Smooth muscle cell (in vitro differentiated cells): ENCODE measurements at regions not wholly inside any gene's neighbourhood (a gene's known extent, or its start where the extent isn't known, plus 50 kb on each side); places are given as distances from the start of the nearest gene placed in this dataset.

Experiments
- DNase-seq: peaks from one replicate; lab custom pipeline; 2025; ENCODE audit not compliant: unreplicated experiment; lab: John Stamatoyannopoulos, UW
- H2AFZ ChIP-seq: fragments of 200-600 bp; sonication (generic); 2 replicates; pipeline ENCODE4 v1.6.0; 2016; ENCODE audit warnings: antibody characterized with exemption, low read depth, mild to moderate bottlenecking
- H3F3A ChIP-seq: fragments of 200-600 bp; sonication (generic); 2 replicates; pipeline ENCODE4 v1.6.0; 2017; ENCODE audit warnings: antibody characterized with exemption, low read depth
- H3K27ac ChIP-seq: fragments of 200-600 bp; sonication (generic); 2 replicates; pipeline ENCODE4 v1.5.1; 2016; ENCODE audit warnings: low read depth, mild to moderate bottlenecking
- H3K27me3 ChIP-seq: fragments of 200-600 bp; sonication (generic); 2 replicates; pipeline ENCODE4 v1.6.1; 2016; ENCODE audit warnings: low read depth, mild to moderate bottlenecking
- H3K36me3 ChIP-seq: fragments of 200-600 bp; sonication (generic); 2 replicates; pipeline ENCODE4 v1.5.1; 2016; ENCODE audit warnings: low read depth
- H3K4me1 ChIP-seq: fragments of 200-600 bp; sonication (generic); 2 replicates; pipeline ENCODE4 v1.5.1; 2016; ENCODE audit warnings: low read depth
- H3K4me2 ChIP-seq: fragments of 200-600 bp; sonication (generic); 2 replicates; pipeline ENCODE4 v1.6.0; 2016; ENCODE audit warnings: mild to moderate bottlenecking
- H3K4me3 ChIP-seq: fragments of 200-600 bp; sonication (generic); 2 replicates; pipeline ENCODE4 v1.5.1; 2016; ENCODE audit warnings: mild to moderate bottlenecking
- H3K79me2 ChIP-seq: fragments of 200-600 bp; sonication (generic); 2 replicates; pipeline ENCODE4 v1.6.0; 2016; ENCODE audit warnings: low read depth, mild to moderate bottlenecking
- H3K9ac ChIP-seq: fragments of 200-600 bp; sonication (generic); 2 replicates; pipeline ENCODE4 v1.6.0; 2016; ENCODE audit warnings: low read depth
- H3K9me3 ChIP-seq: fragments of 200-600 bp; sonication (generic); replicated peaks from 2 replicates; pipeline ENCODE4 v1.5.1; 2016; ENCODE audit warnings: low read depth
- H4K20me1 ChIP-seq: fragments of 200-600 bp; sonication (generic); 2 replicates; pipeline ENCODE4 v1.6.0; 2016; ENCODE audit warnings: low read depth
- CTCF ChIP-seq: fragments of 200-600 bp; sonication (generic); IDR thresholded peaks from 2 replicates; pipeline ENCODE4 v1.5.1; 2017; ENCODE audit warnings: borderline replicate concordance, mild to moderate bottlenecking, antibody characterized with exemption; ENCODE audit not compliant: insufficient read depth, poor library complexity, severe bottlenecking
- WGBS: methylation state at CpG from one replicate; pipeline ENCODE4 v1.1.7; 2016; ENCODE audit warnings: low lambda C conversion rate; 5-methylcytosine and 5-hydroxymethylcytosine counted together

- H3K36me3 ChIP-seq = no peaks in the 10 kb centered on the region
- H3K27me3 ChIP-seq = no peaks in the 10 kb centered on the region
- peak overlapping the region; percentile 79 for H3K4me2 ChIP-seq
- no peak overlapping the region for H2AFZ ChIP-seq
- no peak overlapping the region for H3K4me3 ChIP-seq
- no peak for DNase-seq
- WGBS = 52% methylated on average over 6 of the region's 6 CpGs
- H3F3A ChIP-seq = peaks cover 19% of the 10 kb centered on the region
- H3K79me2 ChIP-seq = no peaks in the 10 kb centered on the region
- peaks cover 38% of the 10 kb centered on the region for H3K4me1 ChIP-seq
- peak overlapping the region; percentile 96 for H3K27ac ChIP-seq
- no peak overlapping the region for H3K9ac ChIP-seq
- TF ChIP-seq CTCF = no peak
- H3K9me3 ChIP-seq = no peaks in the 10 kb centered on the region
- H4K20me1 ChIP-seq = no peaks in the 10 kb centered on the region
Measured at GRCh38 chr6:154930451-154930851, 64.7 kb upstream of the TIAM2 start.

- Histone ChIP-seq H4K20me1 (no peaks in the 10 kb centered on the region), H3K4me1 (peaks cover 38% of the 10 kb centered on the region), H3K36me3 (no peaks in the 10 kb centered on the region), H3K9me3 (no peaks in the 10 kb centered on the region), H3K27me3 (no peaks in the 10 kb centered on the region), H3K4me2 (peak overlapping the region; percentile 79), H3K9ac (peak overlapping the region; percentile 63), H3K4me3 (peak overlapping the region; percentile 0), H3F3A (peaks cover 19% of the 10 kb centered on the region), H3K79me2 (no peaks in the 10 kb centered on the region), H2AFZ (no peak overlapping the region), H3K27ac (peak overlapping the region; percentile 96)
- 23% methylated on average over 4 of the region's 4 CpGs for WGBS
- TF ChIP-seq CTCF = no peak
- no peak for DNase-seq
Measured at GRCh38 chr6:154931711-154932424, 63.2 kb upstream of the TIAM2 start.

- WGBS = 9% methylated on average over 6 of the region's 6 CpGs
- Histone ChIP-seq H3K79me2 (no peaks in the 10 kb centered on the region), H3K9me3 (no peaks in the 10 kb centered on the region), H3K36me3 (no peaks in the 10 kb centered on the region), H2AFZ (no peak overlapping the region), H3K27me3 (no peaks in the 10 kb centered on the region), H3K4me3 (peak overlapping the region; percentile 18), H3K4me1 (peaks cover 38% of the 10 kb centered on the region), H4K20me1 (no peaks in the 10 kb centered on the region), H3K9ac (peak overlapping the region; percentile 63), H3K27ac (peak overlapping the region; percentile 96), H3K4me2 (peak overlapping the region; percentile 79), H3F3A (peaks cover 19% of the 10 kb centered on the region)
- no peak for DNase-seq
- TF ChIP-seq CTCF = no peak
Measured at GRCh38 chr6:154932515-154933027, 62.5 kb upstream of the TIAM2 start.

GRCh38 chr6:154933181-154933827, 61.8 kb upstream of the TIAM2 start:
- Histone ChIP-seq H3K27ac (peak overlapping the region; percentile 96), H3K9ac (peak overlapping the region; percentile 51), H3K36me3 (no peaks in the 10 kb centered on the region), H3K79me2 (no peaks in the 10 kb centered on the region), H3K27me3 (no peaks in the 10 kb centered on the region), H3F3A (peaks cover 19% of the 10 kb centered on the region), H3K4me2 (peak overlapping the region; percentile 79), H3K4me3 (peak overlapping the region; percentile 18), H4K20me1 (no peaks in the 10 kb centered on the region), H2AFZ (no peak overlapping the region), H3K9me3 (no peaks in the 10 kb centered on the region), H3K4me1 (peaks cover 38% of the 10 kb centered on the region)
- no peak for DNase-seq
- TF ChIP-seq CTCF = no peak
- 15% methylated on average over 10 of the region's 10 CpGs for WGBS
